Fibroblast of lung (primary cell): ENCODE measurements at regions not wholly inside any gene's neighbourhood (a gene's known extent, or its start where the extent isn't known, plus 50 kb on each side); places are given as distances from the start of the nearest gene placed in this dataset.

Experiments used
- DNase-seq, 2 donors: peaks; one replicate each; pipeline versions ENCODE4 v3.0.0 to v3.0.0-alpha.2; 2010; ENCODE audit warnings: low read depth in 2 of 2
- H2AFZ ChIP-seq: 2 replicates; pipeline ENCODE4 v1.5.1; 2012; ENCODE audit warnings: low read length, control low read depth, inconsistent platforms
- H3K27ac ChIP-seq: 2 replicates; pipeline ENCODE4 v1.5.1; 2011; ENCODE audit warnings: low read length, control low read depth; ENCODE audit not compliant: insufficient read depth
- H3K27me3 ChIP-seq: 2 replicates; pipeline ENCODE4 v1.5.1; 2011; ENCODE audit warnings: mild to moderate bottlenecking, low read length; ENCODE audit not compliant: control insufficient read depth, insufficient read depth
- H3K36me3 ChIP-seq: 2 replicates; pipeline ENCODE4 v1.5.1; 2011; ENCODE audit warnings: low read length; ENCODE audit not compliant: control insufficient read depth, insufficient read depth
- H3K4me1 ChIP-seq: 2 replicates; pipeline ENCODE4 v1.5.1; 2011; ENCODE audit warnings: low read length; ENCODE audit not compliant: control insufficient read depth, insufficient read depth; ENCODE audit errors: extremely low read depth
- H3K4me2 ChIP-seq: 2 replicates; pipeline ENCODE4 v1.5.1; 2011; ENCODE audit warnings: low read length, control low read depth; ENCODE audit not compliant: insufficient read depth; ENCODE audit errors: extremely low read depth
- H3K4me3 ChIP-seq, 4 experiments: fragments of 200-600 bp in 1 of 4; sonication (generic) in 1 of 4; replicated peaks in 1 of 4; 2 replicates each; pipeline ENCODE4 v1.5.1; 2011 to 2016; ENCODE audit warnings: low read length in 4 of 4, low read depth in 3 of 4, mild to moderate bottlenecking in 3 of 4, control low read depth in 2 of 4, inconsistent platforms in 1 of 4, mixed read lengths in 1 of 4; ENCODE audit not compliant: insufficient read depth in 1 of 4; ENCODE audit errors: control extremely low read depth in 1 of 4
- H3K79me2 ChIP-seq: 2 replicates; pipeline ENCODE4 v1.5.1; 2012; ENCODE audit warnings: mild to moderate bottlenecking, low read length, inconsistent platforms; ENCODE audit not compliant: control insufficient read depth, insufficient read depth
- H3K9ac ChIP-seq: 2 replicates; pipeline ENCODE4 v1.5.1; 2011; ENCODE audit warnings: mild to moderate bottlenecking, low read length, control low read depth; ENCODE audit not compliant: insufficient read depth
- H3K9me3 ChIP-seq: 2 replicates; pipeline ENCODE4 v1.5.1; 2012; ENCODE audit warnings: low read depth, low read length; ENCODE audit not compliant: control insufficient read depth, insufficient read depth
- H4K20me1 ChIP-seq: 2 replicates; pipeline ENCODE4 v1.5.1; 2011; ENCODE audit warnings: low read length; ENCODE audit not compliant: control insufficient read depth, insufficient read depth; ENCODE audit errors: extremely low read depth
- CTCF ChIP-seq, 2 donors: IDR thresholded peaks in 1 of 2; conservative IDR thresholded peaks in 1 of 2; 1 replicate in 1 of 2; 2 replicates in 1 of 2; pipeline ENCODE4 v1.5.1; 2011 to 2012; ENCODE audit warnings: low read length in 2 of 2, control low read depth in 1 of 2, inconsistent platforms in 1 of 2, low read depth in 1 of 2, mild to moderate bottlenecking in 1 of 2
- EZH2 ChIP-seq: IDR thresholded peaks from 2 replicates; pipeline ENCODE4 v1.5.1; 2012; ENCODE audit warnings: low read length, control low read depth, mild to moderate bottlenecking; ENCODE audit errors: missing control alignments

GRCh38 chr3:168707900-168708299 is 612.2 kb upstream of the GOLIM4 start:
- H2AFZ ChIP-seq, result no peak overlapping the region
- H3K9me3 ChIP-seq, result no peaks in the 10 kb centered on the region
- no peak overlapping the region for H3K4me3 ChIP-seq
- no peaks in the 10 kb centered on the region for H3K4me1 ChIP-seq
- no peak overlapping the region for H3K27ac ChIP-seq
- no peaks in the 10 kb centered on the region for H3K36me3 ChIP-seq
- TF ChIP-seq CTCF (conservative IDR thresholded peaks at IDR 0.05 in 1 of 2, IDR thresholded peaks at IDR 0.05 in 1 of 2; ENCODE audit: low read depth in 1 of 2, low read length in 2 of 2) (no peak), EZH2 (no peak)
- no peaks in the 10 kb centered on the region for H4K20me1 ChIP-seq
- H3K9ac ChIP-seq, result no peak overlapping the region
- no peaks in the 10 kb centered on the region for H3K27me3 ChIP-seq
- no peak for DNase-seq
- H3K79me2 ChIP-seq, result no peaks in the 10 kb centered on the region
- no peak overlapping the region for H3K4me2 ChIP-seq

- TF ChIP-seq CTCF (conservative IDR thresholded peaks at IDR 0.05 in 1 of 2, IDR thresholded peaks at IDR 0.05 in 1 of 2; ENCODE audit: low read depth in 1 of 2, low read length in 2 of 2), result no peak
- no peak for TF ChIP-seq EZH2
- Histone ChIP-seq H3K27me3 (no peaks in the 10 kb centered on the region), H3K27ac (no peak overlapping the region), H2AFZ (no peak overlapping the region), H3K79me2 (no peaks in the 10 kb centered on the region), H3K36me3 (no peaks in the 10 kb centered on the region), H4K20me1 (no peaks in the 10 kb centered on the region), H3K4me1 (no peaks in the 10 kb centered on the region), H3K4me2 (no peak overlapping the region), H3K9me3 (no peaks in the 10 kb centered on the region), H3K9ac (no peak overlapping the region), H3K4me3 (no peak overlapping the region)
- DNase-seq, result no peak
Measured at GRCh38 chr3:168705412-168705811, 609.7 kb upstream of the GOLIM4 start.

GRCh38 chr3:168696051-168696450 is 600.3 kb upstream of the GOLIM4 start:
- no peaks in the 10 kb centered on the region for H3K9me3 ChIP-seq
- H4K20me1 ChIP-seq, result no peaks in the 10 kb centered on the region
- no peaks in the 10 kb centered on the region for H3K79me2 ChIP-seq
- TF ChIP-seq EZH2 (no peak), CTCF (conservative IDR thresholded peaks at IDR 0.05 in 1 of 2, IDR thresholded peaks at IDR 0.05 in 1 of 2; ENCODE audit: low read depth in 1 of 2, low read length in 2 of 2) (no peak)
- DNase-seq, result no peak
- no peaks in the 10 kb centered on the region for H3K4me1 ChIP-seq
- no peak overlapping the region for H2AFZ ChIP-seq
- H3K9ac ChIP-seq, result no peak overlapping the region
- H3K27me3 ChIP-seq, result no peaks in the 10 kb centered on the region
- no peak overlapping the region for H3K27ac ChIP-seq
- no peak overlapping the region for H3K4me2 ChIP-seq
- no peak overlapping the region for H3K4me3 ChIP-seq
- no peaks in the 10 kb centered on the region for H3K36me3 ChIP-seq
